SK-N-SH (cell line): ENCODE measurements at regions not wholly inside any gene's neighbourhood (a gene's known extent, or its start where the extent isn't known, plus 50 kb on each side); places are given as distances from the start of the nearest gene placed in this dataset.

Experiments used
- CTCF ChIA-PET: fragments of 300-600, 350-600 bp; formaldehyde crosslinking; extraction: SDS; loops from one replicate; lab custom pipeline; 2021; lab: Yijun Ruan, JAX
- POLR2A ChIA-PET: fragments of 350-600 bp; sonication (Branson Sonifier 250); formaldehyde crosslinking; extraction: SDS; loops from one replicate; lab custom pipeline; 2020; ENCODE audit warnings: antibody characterized with exemption, inconsistent platforms; lab: Yijun Ruan, JAX
- DNase-seq: peaks from one replicate; pipeline ENCODE4 v3.0.0; 2012
- H2AFZ ChIP-seq: fragments of 200-600 bp; sonication (generic); 2 replicates; pipeline ENCODE4 v1.8.1; 2016; ENCODE audit warnings: antibody characterized with exemption, mild to moderate bottlenecking, low read depth
- H3F3A ChIP-seq: fragments of 200-600 bp; sonication (generic); replicated peaks from 2 replicates; pipeline ENCODE3; 2016; ENCODE audit warnings: antibody characterized with exemption, mild to moderate bottlenecking; ENCODE audit not compliant: insufficient read depth
- H3K27ac ChIP-seq, 2 experiments: fragments of 200-500 bp in 1 of 2; fragments of 200-600 bp in 1 of 2; sonication (Bioruptor generic) in 1 of 2; sonication (generic), shearing (Covaris generic) in 1 of 2; 2 replicates each; pipeline versions ENCODE4 v1.5.1 to v1.6.1; 2014 to 2016; ENCODE audit warnings: low read depth in 2 of 2, inconsistent platforms in 1 of 2, low read length in 1 of 2, mild to moderate bottlenecking in 1 of 2, mixed read lengths in 1 of 2
- H3K27me3 ChIP-seq: fragments of 200-600 bp; sonication (generic), shearing (Covaris generic); 2 replicates; pipeline ENCODE4 v1.6.1; 2016; ENCODE audit warnings: mixed run types; ENCODE audit not compliant: insufficient read depth
- H3K36me3 ChIP-seq, 2 experiments: fragments of 200-500 bp in 1 of 2; fragments of 200-600 bp in 1 of 2; sonication (Bioruptor generic) in 1 of 2; sonication (generic) in 1 of 2; replicated peaks in 1 of 2; 2 replicates each; pipeline versions ENCODE3 to v1.5.1; 2014 to 2016; ENCODE audit warnings: low read length in 1 of 2, mild to moderate bottlenecking in 1 of 2; ENCODE audit not compliant: insufficient read depth in 2 of 2, control insufficient read depth in 1 of 2
- H3K4me1 ChIP-seq, 2 experiments: fragments of 200-500 bp in 1 of 2; fragments of 200-600 bp in 1 of 2; sonication (Bioruptor generic) in 1 of 2; sonication (generic), shearing (Covaris generic) in 1 of 2; 2 replicates each; pipeline versions ENCODE4 v1.5.1 to v1.6.1; 2014 to 2016; ENCODE audit warnings: low read depth in 1 of 2, low read length in 1 of 2, mixed run types in 1 of 2; ENCODE audit not compliant: insufficient read depth in 2 of 2, control insufficient read depth in 1 of 2
- H3K4me2 ChIP-seq: fragments of 200-600 bp; sonication (generic), shearing (Covaris generic); 2 replicates; pipeline ENCODE4 v1.6.1; 2017; ENCODE audit warnings: mixed run types
- H3K4me3 ChIP-seq, 2 experiments: fragments of 200-500 bp in 1 of 2; fragments of 200-600 bp in 1 of 2; sonication (Bioruptor generic) in 1 of 2; sonication (generic), shearing (Covaris generic) in 1 of 2; 2 replicates each; pipeline versions ENCODE4 v1.5.1 to v1.8.1; 2014 to 2016; ENCODE audit warnings: low read depth in 2 of 2, inconsistent platforms in 1 of 2, low read length in 1 of 2, mild to moderate bottlenecking in 1 of 2, mixed read lengths in 1 of 2, moderate library complexity in 1 of 2
- H3K79me2 ChIP-seq: fragments of 200-600 bp; sonication (generic); 2 replicates; pipeline ENCODE4 v1.8.1; 2017; ENCODE audit warnings: mild to moderate bottlenecking; ENCODE audit not compliant: insufficient read depth
- H3K9ac ChIP-seq: fragments of 200-600 bp; sonication (generic); 2 replicates; pipeline ENCODE4 v1.6.1; 2017; ENCODE audit warnings: mixed run types
- H3K9me2 ChIP-seq: fragments of 200-600 bp; sonication (generic); 2 replicates; pipeline ENCODE4 v1.6.1; 2017; ENCODE audit warnings: mixed run types
- H3K9me3 ChIP-seq: fragments of 200-600 bp; sonication (generic); 2 replicates; pipeline ENCODE4 v1.6.1; 2017; ENCODE audit warnings: mixed run types, mild to moderate bottlenecking, moderate library complexity
- H4K20me1 ChIP-seq: fragments of 200-600 bp; sonication (generic); 2 replicates; pipeline ENCODE4 v1.6.1; 2017; ENCODE audit warnings: mild to moderate bottlenecking, mixed run types; ENCODE audit not compliant: insufficient read depth
- CHD2 ChIP-seq: fragments of 150-350 bp; IDR thresholded peaks from 2 replicates; pipeline ENCODE4 v1.6.1; 2018; ENCODE audit warnings: low read length; ENCODE audit not compliant: partially characterized antibody
- FOSL2 ChIP-seq: IDR thresholded peaks from 2 replicates; pipeline ENCODE4 v1.4.0; 2012; ENCODE audit warnings: low read depth, mild to moderate bottlenecking, moderate library complexity, borderline replicate concordance
- FOXJ3 ChIP-seq: sonication (generic); formaldehyde crosslinking; IDR thresholded peaks from 2 replicates; pipeline ENCODE4 v1.5.1; 2020; ENCODE audit warnings: mild to moderate bottlenecking, missing genetic modification reagents
- FOXM1 ChIP-seq: IDR thresholded peaks from 2 replicates; pipeline ENCODE4 v1.4.0; 2012; ENCODE audit warnings: low read depth, mild to moderate bottlenecking
- GABPA ChIP-seq: IDR thresholded peaks from 2 replicates; pipeline ENCODE4 v1.4.0; 2012; ENCODE audit warnings: low read depth, mild to moderate bottlenecking
- GATA2 ChIP-seq: sonication (generic); formaldehyde crosslinking; IDR thresholded peaks from 2 replicates; pipeline ENCODE4 v1.5.0; 2020; ENCODE audit warnings: mild to moderate bottlenecking, missing genetic modification reagents
- MEF2A ChIP-seq: IDR thresholded peaks from 2 replicates; pipeline ENCODE4 v1.4.0; 2012; ENCODE audit warnings: low read depth, borderline replicate concordance
- MXI1 ChIP-seq: IDR thresholded peaks from 2 replicates; pipeline ENCODE4 v1.6.1; 2012; ENCODE audit warnings: mild to moderate bottlenecking, low read depth, low read length, improper control_type of control experiment
- NFIC ChIP-seq: IDR thresholded peaks from 2 replicates; pipeline ENCODE4 v1.4.0; 2012; ENCODE audit warnings: borderline replicate concordance
- NRF1 ChIP-seq: IDR thresholded peaks from 2 replicates; pipeline ENCODE4 v1.6.1; 2012; ENCODE audit warnings: low read depth, mild to moderate bottlenecking, low read length
- RAD21 ChIP-seq: IDR thresholded peaks from 2 replicates; pipeline ENCODE4 v1.6.1; 2012; ENCODE audit warnings: mild to moderate bottlenecking, low read length
- RCOR1 ChIP-seq: fragments of 150-350 bp; IDR thresholded peaks from 2 replicates; pipeline ENCODE4 v1.6.1; 2017; ENCODE audit warnings: antibody characterized with exemption, low read length
- SIN3A ChIP-seq: IDR thresholded peaks from 2 replicates; pipeline ENCODE4 v1.6.1; 2012; ENCODE audit warnings: low read depth, mild to moderate bottlenecking, low read length, moderate library complexity, borderline replicate concordance
- TCF12 ChIP-seq: IDR thresholded peaks from 2 replicates; pipeline ENCODE4 v1.4.0; 2012
- TEAD4 ChIP-seq: IDR thresholded peaks from 2 replicates; pipeline ENCODE4 v1.4.0; 2012; ENCODE audit warnings: mild to moderate bottlenecking, borderline replicate concordance; ENCODE audit not compliant: insufficient read depth
- WGBS: methylation state at CpG from one replicate; pipeline ENCODE4 v1.1.6; 2017; ENCODE audit warnings: low lambda C conversion rate; 5-methylcytosine and 5-hydroxymethylcytosine counted together
- TF ChIP-seq, protein P1 (sequence below): IDR thresholded peaks from 2 replicates; pipeline ENCODE4 v1.4.0; 2012; ENCODE audit warnings: low read depth, borderline replicate concordance
- TF ChIP-seq, protein P2 (sequence below): IDR thresholded peaks from 2 replicates; pipeline ENCODE4 v1.6.1; 2012; ENCODE audit warnings: mild to moderate bottlenecking, low read depth, low read length, moderate library complexity
- TF ChIP-seq, protein P3 (sequence below): IDR thresholded peaks from 2 replicates; pipeline ENCODE4 v1.4.0; 2012; ENCODE audit warnings: low read depth

DNA sequence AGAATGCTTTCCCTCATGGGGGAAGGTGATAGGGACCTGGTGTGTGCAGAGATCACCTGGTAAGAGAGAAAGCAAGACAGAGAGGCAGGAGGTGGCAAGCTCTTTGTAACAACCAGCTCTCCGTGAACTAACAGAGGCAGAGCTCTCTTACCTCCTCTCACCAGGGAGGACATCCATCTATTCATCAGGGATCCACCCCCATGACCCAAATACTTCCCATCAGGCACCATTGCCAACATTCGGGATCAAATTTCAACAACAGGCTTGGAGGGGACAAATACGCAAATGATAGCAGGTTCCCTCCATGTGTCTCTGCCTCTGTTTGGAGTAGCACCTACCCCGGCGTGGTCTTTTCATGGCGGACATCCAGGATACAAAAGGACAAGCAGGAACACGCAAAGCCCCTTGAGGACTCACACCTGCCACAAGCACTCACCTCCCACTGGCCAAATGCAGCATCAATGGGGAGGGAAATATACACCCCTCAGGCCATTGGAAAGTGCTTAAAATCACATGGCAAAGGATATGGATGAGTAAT is 431.2 kb upstream of the AUTS2 start:
- H3K9me2 ChIP-seq: no peaks in the 10 kb centered on the region
- H3K9me3 ChIP-seq: no peaks in the 10 kb centered on the region
- H4K20me1 ChIP-seq: no peaks in the 10 kb centered on the region
- ChIA-PET POLR2A (no interaction called here), CTCF (interaction anchor here (0.6 to 1.0 kb wide), 3 partner anchors 12 to 1542 kb away, joined by 3 read pairs; no protein-coding TSS in a partner anchor)
- no peak overlapping the region for H3K27ac ChIP-seq
- H3K4me3 ChIP-seq: no peak overlapping the region
- no peaks in the 10 kb centered on the region for H3K36me3 ChIP-seq
- H3K27me3 ChIP-seq: no peaks in the 10 kb centered on the region
- DNase-seq: no peak
- no peak overlapping the region for H3K4me2 ChIP-seq
- no peak overlapping the region for H3K9ac ChIP-seq
- H3K79me2 ChIP-seq: no peaks in the 10 kb centered on the region
- WGBS: 60% methylated on average over 7 of the region's 7 CpGs
- H2AFZ ChIP-seq: no peak overlapping the region
- no peaks in the 10 kb centered on the region for H3K4me1 ChIP-seq
- no peaks in the 10 kb centered on the region for H3F3A ChIP-seq
- no peak for TF ChIP-seq SIN3A
- no peak for TF ChIP-seq TEAD4
- no peak for TF ChIP-seq TCF12
- TF ChIP-seq NFIC: no peak

DNA sequence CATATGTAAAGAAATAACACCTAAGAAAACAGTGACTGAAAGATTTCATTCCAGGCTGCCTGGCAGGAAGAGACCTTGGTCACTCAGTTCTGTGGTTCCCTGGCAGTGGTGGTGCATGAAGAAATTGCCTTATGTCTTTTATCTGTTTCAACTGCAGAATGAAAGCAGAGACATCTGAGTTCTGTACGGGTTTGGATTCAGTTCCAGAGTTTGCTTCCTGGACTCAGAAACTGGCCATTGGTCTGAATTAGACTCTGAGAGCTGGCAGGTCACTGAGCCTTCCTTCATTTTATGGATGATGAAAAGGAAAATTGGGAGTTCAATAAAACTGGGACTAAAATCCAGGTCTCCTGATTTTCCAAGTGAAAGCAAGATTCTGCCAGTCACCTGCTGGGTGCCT is 428.9 kb upstream of the AUTS2 start:
- TF ChIP-seq NRF1 (no peak), GATA2 (CRISPR knock-in tag) (no peak), MEF2A (no peak), GABPA (no peak), RAD21 (no peak), NFIC (no peak), FOXM1 (no peak), FOSL2 (no peak), FOXJ3 (CRISPR knock-in tag) (no peak), RCOR1 (no peak), CHD2 (no peak), SIN3A (no peak), MXI1 (no peak)
- TF ChIP-seq, protein P1, sequence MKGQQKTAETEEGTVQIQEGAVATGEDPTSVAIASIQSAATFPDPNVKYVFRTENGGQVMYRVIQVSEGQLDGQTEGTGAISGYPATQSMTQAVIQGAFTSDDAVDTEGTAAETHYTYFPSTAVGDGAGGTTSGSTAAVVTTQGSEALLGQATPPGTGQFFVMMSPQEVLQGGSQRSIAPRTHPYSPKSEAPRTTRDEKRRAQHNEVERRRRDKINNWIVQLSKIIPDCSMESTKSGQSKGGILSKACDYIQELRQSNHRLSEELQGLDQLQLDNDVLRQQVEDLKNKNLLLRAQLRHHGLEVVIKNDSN: no peak
- TF ChIP-seq, protein P2, sequence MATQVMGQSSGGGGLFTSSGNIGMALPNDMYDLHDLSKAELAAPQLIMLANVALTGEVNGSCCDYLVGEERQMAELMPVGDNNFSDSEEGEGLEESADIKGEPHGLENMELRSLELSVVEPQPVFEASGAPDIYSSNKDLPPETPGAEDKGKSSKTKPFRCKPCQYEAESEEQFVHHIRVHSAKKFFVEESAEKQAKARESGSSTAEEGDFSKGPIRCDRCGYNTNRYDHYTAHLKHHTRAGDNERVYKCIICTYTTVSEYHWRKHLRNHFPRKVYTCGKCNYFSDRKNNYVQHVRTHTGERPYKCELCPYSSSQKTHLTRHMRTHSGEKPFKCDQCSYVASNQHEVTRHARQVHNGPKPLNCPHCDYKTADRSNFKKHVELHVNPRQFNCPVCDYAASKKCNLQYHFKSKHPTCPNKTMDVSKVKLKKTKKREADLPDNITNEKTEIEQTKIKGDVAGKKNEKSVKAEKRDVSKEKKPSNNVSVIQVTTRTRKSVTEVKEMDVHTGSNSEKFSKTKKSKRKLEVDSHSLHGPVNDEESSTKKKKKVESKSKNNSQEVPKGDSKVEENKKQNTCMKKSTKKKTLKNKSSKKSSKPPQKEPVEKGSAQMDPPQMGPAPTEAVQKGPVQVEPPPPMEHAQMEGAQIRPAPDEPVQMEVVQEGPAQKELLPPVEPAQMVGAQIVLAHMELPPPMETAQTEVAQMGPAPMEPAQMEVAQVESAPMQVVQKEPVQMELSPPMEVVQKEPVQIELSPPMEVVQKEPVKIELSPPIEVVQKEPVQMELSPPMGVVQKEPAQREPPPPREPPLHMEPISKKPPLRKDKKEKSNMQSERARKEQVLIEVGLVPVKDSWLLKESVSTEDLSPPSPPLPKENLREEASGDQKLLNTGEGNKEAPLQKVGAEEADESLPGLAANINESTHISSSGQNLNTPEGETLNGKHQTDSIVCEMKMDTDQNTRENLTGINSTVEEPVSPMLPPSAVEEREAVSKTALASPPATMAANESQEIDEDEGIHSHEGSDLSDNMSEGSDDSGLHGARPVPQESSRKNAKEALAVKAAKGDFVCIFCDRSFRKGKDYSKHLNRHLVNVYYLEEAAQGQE: no peak
- TF ChIP-seq, protein P3, sequence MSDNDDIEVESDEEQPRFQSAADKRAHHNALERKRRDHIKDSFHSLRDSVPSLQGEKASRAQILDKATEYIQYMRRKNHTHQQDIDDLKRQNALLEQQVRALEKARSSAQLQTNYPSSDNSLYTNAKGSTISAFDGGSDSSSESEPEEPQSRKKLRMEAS: no peak
- TF ChIP-seq, all 33 proteins: peak for 0
- no peaks in the 10 kb centered on the region for H3K79me2 ChIP-seq
- no peak overlapping the region for H3K4me2 ChIP-seq
- H3K9me3 ChIP-seq: no peaks in the 10 kb centered on the region
- H3K36me3 ChIP-seq: no peaks in the 10 kb centered on the region
- no peak for DNase-seq
- H3K9me2 ChIP-seq: no peaks in the 10 kb centered on the region
- POLR2A ChIA-PET: no interaction called here
- no peaks in the 10 kb centered on the region for H3K27me3 ChIP-seq
- no peak overlapping the region for H3K27ac ChIP-seq
- no peaks in the 10 kb centered on the region for H3F3A ChIP-seq
- H3K9ac ChIP-seq: no peak overlapping the region
- no peak overlapping the region for H2AFZ ChIP-seq
- peaks cover 0 to 7% of the 10 kb centered on the region in 2 experiments; a peak in 1 of 4 replicates for H3K4me1 ChIP-seq
- 39% methylated on average over 1 of the region's 1 CpG for WGBS
- CTCF ChIA-PET: no interaction called here
- no peaks in the 10 kb centered on the region for H4K20me1 ChIP-seq
- H3K4me3 ChIP-seq: no peak overlapping the region
